Aorta (tissue), 5 donors: ENCODE measurements at regions not wholly inside any gene's neighbourhood (a gene's known extent, or its start where the extent isn't known, plus 50 kb on each side); places are given as distances from the start of the nearest gene placed in this dataset.

ENCODE experiments used
- ATAC-seq: fragments of 200-7000 bp; cut with Tn5 transposase; one replicate; pipeline ENCODE4 v1.9.1; 2022; ENCODE audit warnings: moderate library complexity; ENCODE audit not compliant: low FRiP score
- DNase-seq, 2 donors: peaks; one replicate each; pipeline ENCODE4 v3.0.0-alpha.2; 2020
- H3K27ac ChIP-seq, 2 donors: one replicate each; pipeline ENCODE4 v1.5.1; 2013; ENCODE audit warnings: low read length in 2 of 2, mild to moderate bottlenecking in 2 of 2, moderate library complexity in 2 of 2, control low read depth in 1 of 2, inconsistent platforms in 1 of 2, low read depth in 1 of 2
- H3K27me3 ChIP-seq, 2 donors: one replicate each; pipeline ENCODE4 v1.6.1; 2013; ENCODE audit warnings: control low read depth in 1 of 2, low read length in 1 of 2, mild to moderate bottlenecking in 1 of 2, moderate library complexity in 1 of 2; ENCODE audit not compliant: insufficient read depth in 2 of 2, control insufficient read depth in 1 of 2
- H3K36me3 ChIP-seq, 2 donors: one replicate each; pipeline ENCODE4 v1.6.1; 2013; ENCODE audit warnings: control low read depth in 1 of 2, low read length in 1 of 2, mild to moderate bottlenecking in 1 of 2; ENCODE audit not compliant: insufficient read depth in 2 of 2, control insufficient read depth in 1 of 2
- H3K4me1 ChIP-seq, 2 donors: one replicate each; pipeline ENCODE4 v1.6.1; 2013; ENCODE audit warnings: low read length in 2 of 2, control low read depth in 1 of 2, mild to moderate bottlenecking in 1 of 2, moderate library complexity in 1 of 2; ENCODE audit not compliant: insufficient read depth in 2 of 2, control insufficient read depth in 1 of 2
- H3K4me3 ChIP-seq, 2 donors: one replicate each; pipeline ENCODE4 v1.5.1; 2013; ENCODE audit warnings: low read length in 2 of 2, control low read depth in 1 of 2, mild to moderate bottlenecking in 1 of 2
- H3K9me3 ChIP-seq: one replicate; pipeline ENCODE4 v1.6.1; 2013; ENCODE audit warnings: mild to moderate bottlenecking, low read length; ENCODE audit not compliant: control insufficient read depth
- WGBS, 2 donors: extraction: QIAGEN DNeasy Blood & Tissue Kit; methylation state at CpG; one replicate each; pipeline ENCODE4 v1.1.7; 2013; 5-methylcytosine and 5-hydroxymethylcytosine counted together
- intact Hi-C, 2 donors: fragments of 100-400 bp; cut with DNase I; formaldehyde crosslinking; loops; one replicate each; pipeline versions ENCODE4 v1.14.2 to v1.15.0; 2022
- donor health status: healthy with polysubstance abuse.
- donor health status: Bipolar disorder and iron deficiency.
- donor health status: DM: no; HTN: no; CAD: no.
- donor health status: DM: no; HTN: no; CAD: no.
- donor health status: DM: yes; HTN: yes; CAD: no.

GRCh38 chr6:21306546-21306945 is 287.0 kb upstream of the SOX4 start:
- no peaks in the 10 kb centered on the region for H3K27me3 ChIP-seq
- no peaks in the 10 kb centered on the region for H3K36me3 ChIP-seq
- H3K4me1 ChIP-seq: no peaks in the 10 kb centered on the region
- no peaks in the 10 kb centered on the region for H3K9me3 ChIP-seq
- H3K4me3 ChIP-seq: no peak overlapping the region
- no peak overlapping the region for H3K27ac ChIP-seq
- ATAC-seq (no peak), DNase-seq (no peak)
- WGBS, 2 donors: 11 to 18% methylated on average over 4 of the region's 4 CpGs
- intact Hi-C loops: no loop called here

GRCh38 chr6:21309807-21310221 is 283.7 kb upstream of the SOX4 start:
- Histone ChIP-seq H3K27me3 (no peaks in the 10 kb centered on the region), H3K36me3 (no peaks in the 10 kb centered on the region), H3K9me3 (no peaks in the 10 kb centered on the region), H3K4me3 (no peak overlapping the region), H3K4me1 (no peaks in the 10 kb centered on the region), H3K27ac (no peak overlapping the region)
- ATAC-seq (no peak), DNase-seq (no peak)
- intact Hi-C loops: no loop called here
- WGBS, 2 donors: 33 to 41% methylated on average over 11 of the region's 11 CpGs

GRCh38 chr6:21310568-21311140 is 282.9 kb upstream of the SOX4 start:
- intact Hi-C loops: no loop called here
- 92 to 95% methylated on average over 13 of the region's 13 CpGs for WGBS, 2 donors
- no peak for ATAC-seq

GRCh38 chr6:21312118-21312517 is 281.4 kb upstream of the SOX4 start:
- DNase-seq (no peak), ATAC-seq (no peak)
- H3K27ac ChIP-seq: no peak overlapping the region
- intact Hi-C loops: no loop called here
- H3K4me3 ChIP-seq: no peak overlapping the region
- no peaks in the 10 kb centered on the region for H3K27me3 ChIP-seq
- H3K9me3 ChIP-seq: no peaks in the 10 kb centered on the region
- WGBS, 2 donors: 91 to 97% methylated on average over 4 of the region's 4 CpGs
- H3K36me3 ChIP-seq: no peaks in the 10 kb centered on the region
- H3K4me1 ChIP-seq: no peaks in the 10 kb centered on the region

More at GRCh38 chr6:21310568-21311140, 282.9 kb upstream of the SOX4 start:
- H3K27ac ChIP-seq: no peak overlapping the region
- H3K9me3 ChIP-seq: no peaks in the 10 kb centered on the region
- no peaks in the 10 kb centered on the region for H3K27me3 ChIP-seq
- no peaks in the 10 kb centered on the region for H3K4me1 ChIP-seq
- no peaks in the 10 kb centered on the region for H3K36me3 ChIP-seq
- no peak for DNase-seq
- no peak overlapping the region for H3K4me3 ChIP-seq

- no peaks in the 10 kb centered on the region for H3K36me3 ChIP-seq
- intact Hi-C loops: loop anchor here in 1 of 2 donors (5.0 kb wide), 1 partner anchor 145 kb away; no protein-coding TSS in a partner anchor
- no peak overlapping the region for H3K27ac ChIP-seq
- WGBS, 2 donors: 68 to 72% methylated on average over 12 of the region's 12 CpGs
- no peaks in the 10 kb centered on the region for H3K4me1 ChIP-seq
- DNase-seq (no peak), ATAC-seq (no peak)
- no peaks in the 10 kb centered on the region for H3K27me3 ChIP-seq
- H3K9me3 ChIP-seq: no peaks in the 10 kb centered on the region
- no peak overlapping the region for H3K4me3 ChIP-seq
These were observed 275.9 kb upstream of the SOX4 start for GRCh38 chr6:21317642-21318041.

- Histone ChIP-seq H3K4me3 (no peak overlapping the region), H3K4me1 (no peaks in the 10 kb centered on the region), H3K9me3 (no peaks in the 10 kb centered on the region), H3K27ac (no peak overlapping the region), H3K27me3 (no peaks in the 10 kb centered on the region), H3K36me3 (no peaks in the 10 kb centered on the region)
- WGBS, 2 donors: 80 to 84% methylated on average over 6 of the region's 6 CpGs
- intact Hi-C loops: no loop called here
- ATAC-seq (no peak), DNase-seq (no peak)
These were observed 272.5 kb upstream of the SOX4 start for GRCh38 chr6:21321076-21321475.

- intact Hi-C loops: no loop called here
- Histone ChIP-seq H3K36me3 (no peaks in the 10 kb centered on the region), H3K27ac (no peak overlapping the region), H3K9me3 (no peaks in the 10 kb centered on the region), H3K27me3 (no peaks in the 10 kb centered on the region), H3K4me1 (no peaks in the 10 kb centered on the region), H3K4me3 (no peak overlapping the region)
- WGBS, 2 donors: 97 to 100% methylated on average over 2 of the region's 2 CpGs
- DNase-seq: no peak
- ATAC-seq: no peak
These were observed 272.0 kb upstream of the SOX4 start for GRCh38 chr6:21321531-21321930.

- H3K9me3 ChIP-seq: no peaks in the 10 kb centered on the region
- WGBS, 2 donors: 33 to 36% methylated on average over 14 of the region's 14 CpGs
- H3K4me1 ChIP-seq: no peaks in the 10 kb centered on the region
- H3K4me3 ChIP-seq: no peak overlapping the region
- intact Hi-C loops: no loop called here
- ATAC-seq (no peak), DNase-seq (no peak)
- no peak overlapping the region for H3K27ac ChIP-seq
- H3K36me3 ChIP-seq: no peaks in the 10 kb centered on the region
- H3K27me3 ChIP-seq: no peaks in the 10 kb centered on the region
These were observed 270.0 kb upstream of the SOX4 start for GRCh38 chr6:21323577-21323976.

GRCh38 chr6:21325201-21325856 is 268.2 kb upstream of the SOX4 start:
- DNase-seq (no peak), ATAC-seq (no peak)
- H3K9me3 ChIP-seq: no peaks in the 10 kb centered on the region
- no peaks in the 10 kb centered on the region for H3K4me1 ChIP-seq
- no peak overlapping the region for H3K4me3 ChIP-seq
- H3K27me3 ChIP-seq: no peaks in the 10 kb centered on the region
- intact Hi-C loops: no loop called here
- H3K36me3 ChIP-seq: no peaks in the 10 kb centered on the region
- H3K27ac ChIP-seq: no peak overlapping the region
- 75 to 76% methylated on average over 6 of the region's 6 CpGs for WGBS, 2 donors
